ENCODE measurements at regions not wholly inside any gene's neighbourhood (a gene's known extent, or its start where the extent isn't known, plus 50 kb on each side); places are given as distances from the start of the nearest gene placed in this dataset.

DNA sequence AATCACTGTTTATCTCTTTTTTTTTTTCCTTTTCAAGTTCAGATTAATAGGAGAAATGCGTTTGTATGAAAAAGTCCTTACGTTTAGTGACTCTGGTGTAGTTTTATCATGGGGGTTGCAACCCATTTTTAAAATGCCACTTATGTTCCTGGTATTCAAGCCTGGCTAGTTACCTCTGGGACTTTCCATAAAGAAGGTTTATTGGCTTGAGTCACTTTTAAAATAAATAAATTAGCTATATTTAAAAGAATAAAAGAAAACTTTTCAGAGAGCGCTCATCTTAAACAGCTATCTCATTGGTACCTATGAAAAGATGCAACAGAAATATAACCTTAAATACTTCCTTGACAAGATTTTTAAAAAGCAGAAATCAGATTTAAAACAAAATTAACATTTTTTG, 275.0 kb upstream of the IL1RAPL1 start:
- no peaks in the 10 kb centered on the region for H3K36me3 ChIP-seq (ENCODE audit: control insufficient read depth, insufficient read depth, low read length)
- no peak overlapping the region for H3K4me2 ChIP-seq (ENCODE audit: low read length)
- no peaks in the 10 kb centered on the region for H3K79me1 ChIP-seq (ENCODE audit: low read length)
- no peaks in the 10 kb centered on the region for H3K27me3 ChIP-seq (ENCODE audit: insufficient read depth, low read length, poor library complexity)
- H2BK5ac ChIP-seq (ENCODE audit: low read length) = no peak overlapping the region
- no peak overlapping the region for H4K5ac ChIP-seq (ENCODE audit: low read length)
- H3K79me2 ChIP-seq (ENCODE audit: control insufficient read depth, insufficient read depth, low read length) = no peaks in the 10 kb centered on the region
- no peak overlapping the region for H2AK5ac ChIP-seq (ENCODE audit: low read length)
- H3K23ac ChIP-seq (ENCODE audit: low read length) = no peak overlapping the region
- H3K9ac ChIP-seq (ENCODE audit: low read length) = no peak overlapping the region
- H3K56ac ChIP-seq (ENCODE audit: low read length) = no peak overlapping the region
- H3K4ac ChIP-seq (ENCODE audit: low read depth, low read length) = no peak overlapping the region
- H2BK15ac ChIP-seq (replicated peaks; ENCODE audit: low read depth) = no peak overlapping the region
- no peak overlapping the region for H4K8ac ChIP-seq (ENCODE audit: low read depth, low read length)
- no peak overlapping the region for H2BK120ac ChIP-seq (ENCODE audit: low read depth, low read length)
- no peaks in the 10 kb centered on the region for H3K4me1 ChIP-seq (ENCODE audit: control insufficient read depth, low read depth, low read length)
- no peak overlapping the region for H3K27ac ChIP-seq (ENCODE audit: low read depth, low read length)
- no peak for DNase-seq
- WGBS (ENCODE audit: extremely low coverage, insufficient coverage, low lambda C conversion rate) = no CpG with 5 or more reads among the region's 3 CpGs
- H3K4me3 ChIP-seq (ENCODE audit: low read length) = no peak overlapping the region
- no peak overlapping the region for H3K18ac ChIP-seq (ENCODE audit: low read length)

DNA sequence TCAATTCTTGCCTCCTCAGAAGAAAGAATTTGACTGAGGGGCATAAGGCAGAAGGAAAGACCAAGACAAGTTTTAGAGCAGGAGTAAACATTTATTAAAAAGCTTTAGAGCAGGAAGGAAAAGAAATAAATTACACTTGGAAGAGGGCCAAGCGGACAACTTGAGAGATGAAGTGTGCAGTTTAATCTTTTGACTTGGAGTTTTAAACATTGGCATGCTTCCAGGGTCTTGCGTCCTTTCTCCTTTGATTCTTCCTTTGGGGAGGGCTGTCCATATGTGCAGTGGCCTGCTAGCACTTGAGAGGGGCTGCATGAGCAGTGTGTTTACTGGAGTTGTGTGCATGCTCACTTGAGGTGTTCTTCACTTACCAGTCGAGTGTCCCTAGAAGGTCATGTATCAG, 275.8 kb upstream of the IL1RAPL1 start:
- Histone ChIP-seq H3K23ac (ENCODE audit: low read length) (no peak overlapping the region), H3K9ac (ENCODE audit: low read length) (no peak overlapping the region), H3K27ac (ENCODE audit: low read depth, low read length) (no peak overlapping the region), H3K18ac (ENCODE audit: low read length) (no peak overlapping the region), H2BK15ac (replicated peaks; ENCODE audit: low read depth) (no peak overlapping the region), H2BK120ac (ENCODE audit: low read depth, low read length) (no peak overlapping the region), H3K4me2 (ENCODE audit: low read length) (no peak overlapping the region), H3K79me2 (ENCODE audit: control insufficient read depth, insufficient read depth, low read length) (no peaks in the 10 kb centered on the region), H3K36me3 (ENCODE audit: control insufficient read depth, insufficient read depth, low read length) (no peaks in the 10 kb centered on the region), H2BK5ac (ENCODE audit: low read length) (no peak overlapping the region), H3K4ac (ENCODE audit: low read depth, low read length) (no peak overlapping the region), H3K56ac (ENCODE audit: low read length) (no peak overlapping the region), H2AK5ac (ENCODE audit: low read length) (no peak overlapping the region), H3K4me3 (ENCODE audit: low read length) (no peak overlapping the region), H3K27me3 (ENCODE audit: insufficient read depth, low read length, poor library complexity) (no peaks in the 10 kb centered on the region), H3K79me1 (ENCODE audit: low read length) (no peaks in the 10 kb centered on the region), H3K4me1 (ENCODE audit: control insufficient read depth, low read depth, low read length) (no peaks in the 10 kb centered on the region), H4K8ac (ENCODE audit: low read depth, low read length) (no peak overlapping the region), H4K5ac (ENCODE audit: low read length) (no peak overlapping the region)
- no peak for DNase-seq
- no CpG with 5 or more reads among the region's 3 CpGs for WGBS (ENCODE audit: extremely low coverage, insufficient coverage, low lambda C conversion rate)

DNA sequence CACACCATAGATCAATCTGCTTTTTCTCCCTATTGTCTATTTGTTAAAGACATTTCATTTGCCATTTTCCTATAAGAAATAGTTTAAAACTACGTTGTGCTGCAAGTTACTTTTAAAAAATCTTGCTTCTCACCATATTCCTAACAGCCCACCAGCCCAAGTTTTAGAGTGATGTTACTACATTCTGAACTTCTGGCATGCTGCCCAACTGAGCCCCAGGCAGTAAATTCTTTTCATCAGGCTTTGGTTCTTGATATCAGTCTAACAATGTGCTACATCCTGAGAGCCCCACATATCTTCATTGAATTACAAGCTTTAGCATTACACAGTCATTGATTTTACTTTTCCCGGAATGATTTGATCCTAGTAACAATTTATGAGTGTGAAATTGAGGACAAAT, 283.8 kb upstream of the IL1RAPL1 start:
- Histone ChIP-seq H3K56ac (ENCODE audit: low read length) (no peak overlapping the region), H3K4ac (ENCODE audit: low read depth, low read length) (no peak overlapping the region), H2BK120ac (ENCODE audit: low read depth, low read length) (no peak overlapping the region), H2BK5ac (ENCODE audit: low read length) (no peak overlapping the region), H3K36me3 (ENCODE audit: control insufficient read depth, insufficient read depth, low read length) (no peaks in the 10 kb centered on the region), H3K79me1 (ENCODE audit: low read length) (no peaks in the 10 kb centered on the region), H2AK5ac (ENCODE audit: low read length) (no peak overlapping the region), H3K4me1 (ENCODE audit: control insufficient read depth, low read depth, low read length) (no peaks in the 10 kb centered on the region), H3K23ac (ENCODE audit: low read length) (no peak overlapping the region), H3K27ac (ENCODE audit: low read depth, low read length) (no peak overlapping the region), H3K18ac (ENCODE audit: low read length) (no peak overlapping the region), H3K27me3 (ENCODE audit: insufficient read depth, low read length, poor library complexity) (no peaks in the 10 kb centered on the region), H3K79me2 (ENCODE audit: control insufficient read depth, insufficient read depth, low read length) (no peaks in the 10 kb centered on the region), H3K4me2 (ENCODE audit: low read length) (no peak overlapping the region), H4K8ac (ENCODE audit: low read depth, low read length) (no peak overlapping the region), H3K4me3 (ENCODE audit: low read length) (no peak overlapping the region), H4K5ac (ENCODE audit: low read length) (no peak overlapping the region), H2BK15ac (replicated peaks; ENCODE audit: low read depth) (no peak overlapping the region), H3K9ac (ENCODE audit: low read length) (no peak overlapping the region)
- WGBS (ENCODE audit: extremely low coverage, insufficient coverage, low lambda C conversion rate) = no CpG with 5 or more reads among the region's 2 CpGs
- DNase-seq = peak; percentile 39

DNA sequence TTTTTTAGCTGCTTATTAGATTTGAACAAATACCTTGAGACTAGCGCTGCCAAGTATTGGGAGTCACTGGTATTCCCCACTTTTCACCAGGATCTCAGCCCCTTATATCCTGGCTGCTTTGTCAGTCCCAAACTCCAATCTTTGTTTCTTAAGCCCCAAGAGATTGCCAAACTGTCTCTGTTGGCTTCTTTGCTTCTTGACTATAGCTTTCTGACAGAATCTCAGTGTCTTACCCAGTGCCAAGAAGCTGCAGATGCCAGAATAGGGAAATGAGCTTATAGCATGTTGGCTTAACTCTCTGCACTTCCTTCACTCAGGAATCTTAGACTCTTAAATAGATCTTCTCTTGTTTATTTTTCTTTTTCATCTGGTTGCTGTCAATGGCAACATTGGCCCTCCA, 297.5 kb upstream of the DCAF8L1 start:
- no peaks in the 10 kb centered on the region for H3K27me3 ChIP-seq (ENCODE audit: insufficient read depth, low read length, poor library complexity)
- H3K56ac ChIP-seq (ENCODE audit: low read length) = no peak overlapping the region
- no peaks in the 10 kb centered on the region for H3K4me1 ChIP-seq (ENCODE audit: control insufficient read depth, low read depth, low read length)
- H3K4me3 ChIP-seq (ENCODE audit: low read length) = no peak overlapping the region
- H2BK15ac ChIP-seq (replicated peaks; ENCODE audit: low read depth) = no peak overlapping the region
- H4K8ac ChIP-seq (ENCODE audit: low read depth, low read length) = no peak overlapping the region
- H3K4ac ChIP-seq (ENCODE audit: low read depth, low read length) = no peak overlapping the region
- no peak overlapping the region for H3K4me2 ChIP-seq (ENCODE audit: low read length)
- no CpG with 5 or more reads among the region's 1 CpG for WGBS (ENCODE audit: extremely low coverage, insufficient coverage, low lambda C conversion rate)
- H3K79me1 ChIP-seq (ENCODE audit: low read length) = no peaks in the 10 kb centered on the region
- no peak overlapping the region for H3K18ac ChIP-seq (ENCODE audit: low read length)
- no peak overlapping the region for H2BK120ac ChIP-seq (ENCODE audit: low read depth, low read length)
- H3K36me3 ChIP-seq (ENCODE audit: control insufficient read depth, insufficient read depth, low read length) = no peaks in the 10 kb centered on the region
- no peak overlapping the region for H3K23ac ChIP-seq (ENCODE audit: low read length)
- H2AK5ac ChIP-seq (ENCODE audit: low read length) = no peak overlapping the region
- no peaks in the 10 kb centered on the region for H3K79me2 ChIP-seq (ENCODE audit: control insufficient read depth, insufficient read depth, low read length)
- no peak overlapping the region for H3K9ac ChIP-seq (ENCODE audit: low read length)
- H3K27ac ChIP-seq (ENCODE audit: low read depth, low read length) = no peak overlapping the region
- no peak for DNase-seq
- H2BK5ac ChIP-seq (ENCODE audit: low read length) = no peak overlapping the region
- no peak overlapping the region for H4K5ac ChIP-seq (ENCODE audit: low read length)

DNA sequence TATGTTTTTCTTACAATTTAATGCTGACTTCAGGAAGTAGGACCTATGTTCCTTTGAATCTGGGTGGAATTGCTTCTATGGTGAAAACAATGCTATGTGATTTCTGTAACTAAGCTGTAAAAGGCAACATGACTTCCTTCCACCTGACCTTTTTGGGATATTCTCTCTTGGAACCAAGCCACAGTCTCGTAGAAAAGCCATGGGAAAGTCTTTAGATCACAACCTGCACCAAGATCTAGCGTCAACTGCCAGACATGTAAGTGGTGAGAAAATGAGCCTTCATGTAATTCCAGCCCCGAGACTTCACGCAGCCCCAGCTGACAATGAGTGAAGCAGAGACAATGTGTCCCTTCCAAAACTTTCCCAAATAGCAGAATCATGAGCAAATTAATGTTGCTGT, 297.0 kb upstream of the DCAF8L1 start:
- H2AK5ac ChIP-seq (ENCODE audit: low read length) = no peak overlapping the region
- H3K23ac ChIP-seq (ENCODE audit: low read length) = no peak overlapping the region
- H2BK120ac ChIP-seq (ENCODE audit: low read depth, low read length) = no peak overlapping the region
- H3K36me3 ChIP-seq (ENCODE audit: control insufficient read depth, insufficient read depth, low read length) = no peaks in the 10 kb centered on the region
- no peak overlapping the region for H3K4me2 ChIP-seq (ENCODE audit: low read length)
- no peak overlapping the region for H3K56ac ChIP-seq (ENCODE audit: low read length)
- no peak overlapping the region for H3K9ac ChIP-seq (ENCODE audit: low read length)
- no peak overlapping the region for H4K5ac ChIP-seq (ENCODE audit: low read length)
- WGBS (ENCODE audit: extremely low coverage, insufficient coverage, low lambda C conversion rate) = no CpG with 5 or more reads among the region's 4 CpGs
- no peak for DNase-seq
- H3K4me1 ChIP-seq (ENCODE audit: control insufficient read depth, low read depth, low read length) = no peaks in the 10 kb centered on the region
- no peak overlapping the region for H3K4me3 ChIP-seq (ENCODE audit: low read length)
- H4K8ac ChIP-seq (ENCODE audit: low read depth, low read length) = no peak overlapping the region
- no peaks in the 10 kb centered on the region for H3K27me3 ChIP-seq (ENCODE audit: insufficient read depth, low read length, poor library complexity)
- no peak overlapping the region for H3K18ac ChIP-seq (ENCODE audit: low read length)
- H3K4ac ChIP-seq (ENCODE audit: low read depth, low read length) = no peak overlapping the region
- no peak overlapping the region for H3K27ac ChIP-seq (ENCODE audit: low read depth, low read length)
- no peaks in the 10 kb centered on the region for H3K79me1 ChIP-seq (ENCODE audit: low read length)
- H2BK5ac ChIP-seq (ENCODE audit: low read length) = no peak overlapping the region
- H3K79me2 ChIP-seq (ENCODE audit: control insufficient read depth, insufficient read depth, low read length) = no peaks in the 10 kb centered on the region
- H2BK15ac ChIP-seq (replicated peaks; ENCODE audit: low read depth) = no peak overlapping the region

DNA sequence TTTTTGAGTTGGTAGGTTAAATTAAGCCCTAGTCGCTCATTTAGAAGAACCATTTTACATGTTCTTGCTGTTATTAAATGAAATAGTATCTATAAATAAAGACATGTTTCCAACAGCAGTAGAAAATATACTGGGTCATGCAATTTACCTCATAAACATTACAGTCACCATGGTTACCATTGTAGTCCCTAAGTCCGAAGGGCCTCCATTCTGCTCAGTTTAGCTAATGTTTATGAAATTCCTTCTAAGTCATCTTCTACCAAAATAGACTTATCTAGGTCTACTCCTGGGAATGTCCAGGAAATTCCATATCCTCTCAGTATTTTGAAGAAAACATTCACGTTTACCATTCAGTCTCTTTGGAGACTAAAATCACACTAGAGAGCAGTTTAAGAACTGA, 292.5 kb upstream of the DCAF8L1 start:
- Histone ChIP-seq H3K27ac (ENCODE audit: low read depth, low read length) (no peak overlapping the region), H2AK5ac (ENCODE audit: low read length) (no peak overlapping the region), H3K9ac (ENCODE audit: low read length) (no peak overlapping the region), H3K23ac (ENCODE audit: low read length) (no peak overlapping the region), H2BK120ac (ENCODE audit: low read depth, low read length) (no peak overlapping the region), H3K4ac (ENCODE audit: low read depth, low read length) (no peak overlapping the region), H4K5ac (ENCODE audit: low read length) (no peak overlapping the region), H3K79me1 (ENCODE audit: low read length) (no peaks in the 10 kb centered on the region), H3K4me3 (ENCODE audit: low read length) (no peak overlapping the region), H4K8ac (ENCODE audit: low read depth, low read length) (no peak overlapping the region), H3K4me1 (ENCODE audit: control insufficient read depth, low read depth, low read length) (no peaks in the 10 kb centered on the region), H3K18ac (ENCODE audit: low read length) (no peak overlapping the region), H3K56ac (ENCODE audit: low read length) (no peak overlapping the region), H3K27me3 (ENCODE audit: insufficient read depth, low read length, poor library complexity) (no peaks in the 10 kb centered on the region), H3K36me3 (ENCODE audit: control insufficient read depth, insufficient read depth, low read length) (no peaks in the 10 kb centered on the region), H2BK5ac (ENCODE audit: low read length) (no peak overlapping the region), H3K79me2 (ENCODE audit: control insufficient read depth, insufficient read depth, low read length) (no peaks in the 10 kb centered on the region), H3K4me2 (ENCODE audit: low read length) (no peak overlapping the region), H2BK15ac (replicated peaks; ENCODE audit: low read depth) (no peak overlapping the region)
- peak; percentile 4 for DNase-seq
- no CpG with 5 or more reads among the region's 3 CpGs for WGBS (ENCODE audit: extremely low coverage, insufficient coverage, low lambda C conversion rate)
